ENCODE measurements at regions not wholly inside any gene's neighbourhood (a gene's known extent, or its start where the extent isn't known, plus 50 kb on each side); places are given as distances from the start of the nearest gene placed in this dataset.

- H3K27ac ChIP-seq = no peak overlapping the region
- H3K36me3 ChIP-seq = no peaks in the 10 kb centered on the region
- TF ChIP-seq, protein P1, sequence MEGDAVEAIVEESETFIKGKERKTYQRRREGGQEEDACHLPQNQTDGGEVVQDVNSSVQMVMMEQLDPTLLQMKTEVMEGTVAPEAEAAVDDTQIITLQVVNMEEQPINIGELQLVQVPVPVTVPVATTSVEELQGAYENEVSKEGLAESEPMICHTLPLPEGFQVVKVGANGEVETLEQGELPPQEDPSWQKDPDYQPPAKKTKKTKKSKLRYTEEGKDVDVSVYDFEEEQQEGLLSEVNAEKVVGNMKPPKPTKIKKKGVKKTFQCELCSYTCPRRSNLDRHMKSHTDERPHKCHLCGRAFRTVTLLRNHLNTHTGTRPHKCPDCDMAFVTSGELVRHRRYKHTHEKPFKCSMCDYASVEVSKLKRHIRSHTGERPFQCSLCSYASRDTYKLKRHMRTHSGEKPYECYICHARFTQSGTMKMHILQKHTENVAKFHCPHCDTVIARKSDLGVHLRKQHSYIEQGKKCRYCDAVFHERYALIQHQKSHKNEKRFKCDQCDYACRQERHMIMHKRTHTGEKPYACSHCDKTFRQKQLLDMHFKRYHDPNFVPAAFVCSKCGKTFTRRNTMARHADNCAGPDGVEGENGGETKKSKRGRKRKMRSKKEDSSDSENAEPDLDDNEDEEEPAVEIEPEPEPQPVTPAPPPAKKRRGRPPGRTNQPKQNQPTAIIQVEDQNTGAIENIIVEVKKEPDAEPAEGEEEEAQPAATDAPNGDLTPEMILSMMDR (IDR thresholded peaks at IDR 0.05) = no peak
- TF ChIP-seq POLR2A (IDR thresholded peaks at IDR 0.05) = no peak
- DNase-seq = no peak
- no peaks in the 10 kb centered on the region for H3K27me3 ChIP-seq
- H3K4me1 ChIP-seq = no peaks in the 10 kb centered on the region
- H3K9me3 ChIP-seq = no peaks in the 10 kb centered on the region
- no peak overlapping the region for H3K4me3 ChIP-seq
Observed at GRCh38 chr5:152638996-152639552, 234.0 kb upstream of the NMUR2 start.

DNA sequence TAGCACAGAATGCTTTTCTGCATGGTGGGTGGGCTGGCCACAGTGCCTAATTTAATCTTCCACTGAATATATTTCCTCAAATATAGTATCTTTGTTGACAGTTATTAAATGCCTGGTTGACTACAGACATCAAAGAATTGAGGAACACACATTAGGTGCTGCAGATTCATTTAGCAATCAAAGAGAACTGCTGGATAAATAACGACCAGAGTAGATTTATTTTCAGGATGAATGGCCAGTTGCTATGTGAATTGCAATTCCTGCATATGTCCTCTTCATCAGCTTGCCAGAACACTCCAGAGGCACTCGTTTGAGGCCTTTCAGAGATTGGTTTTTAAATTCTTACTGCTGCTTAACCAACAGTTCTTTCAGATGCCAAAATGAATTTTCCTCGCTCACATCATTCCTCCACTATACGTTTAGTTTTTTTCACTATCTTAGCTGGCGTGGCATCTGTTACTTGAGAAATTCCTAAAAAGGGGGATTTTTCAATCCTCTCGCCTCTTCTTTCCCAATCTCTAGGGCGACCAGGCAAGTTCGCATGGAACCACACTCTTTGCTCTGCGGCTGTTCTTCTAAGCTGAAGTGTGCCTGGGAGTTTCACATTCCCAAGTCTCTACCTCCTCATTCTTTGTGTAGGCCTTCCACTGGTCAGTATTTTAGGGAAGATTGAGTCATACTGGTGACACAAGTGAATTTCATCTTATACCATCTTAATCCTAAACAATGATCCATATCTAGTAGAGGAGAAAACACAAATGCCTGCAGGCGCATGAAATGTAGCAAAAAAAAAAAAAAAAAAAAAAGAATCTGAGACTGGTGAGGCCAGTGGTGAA, 237.1 kb upstream of the NMUR2 start:
- H3K27me3 ChIP-seq = no peaks in the 10 kb centered on the region
- no peak overlapping the region for H3K4me3 ChIP-seq
- no peaks in the 10 kb centered on the region for H3K9me3 ChIP-seq
- H3K4me1 ChIP-seq = no peaks in the 10 kb centered on the region
- H3K36me3 ChIP-seq = no peaks in the 10 kb centered on the region
- TF ChIP-seq POLR2A (IDR thresholded peaks at IDR 0.05) = no peak
- TF ChIP-seq, protein P1 (IDR thresholded peaks at IDR 0.05) = no peak
- DNase-seq = no peak
- H3K27ac ChIP-seq = no peak overlapping the region

DNA sequence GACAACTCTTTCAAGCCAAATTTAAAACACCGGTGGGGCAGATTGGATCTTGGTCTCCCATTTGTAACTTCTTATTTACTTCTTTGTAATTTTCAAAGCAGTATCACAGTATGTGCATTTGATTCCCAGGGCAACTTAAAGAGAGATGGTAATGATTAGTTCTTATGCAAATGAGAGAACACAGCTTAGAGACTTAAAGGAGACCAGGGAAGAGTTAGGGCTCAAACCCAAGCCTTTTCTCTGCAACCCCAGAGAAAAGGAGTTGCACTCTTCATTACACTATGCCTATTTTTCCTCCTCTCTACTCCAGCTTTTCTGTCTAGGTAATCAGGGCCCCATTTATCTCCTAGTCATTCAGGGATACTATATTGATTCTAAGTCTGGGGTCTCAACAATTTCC, 237.8 kb upstream of the NMUR2 start:
- no peaks in the 10 kb centered on the region for H3K9me3 ChIP-seq
- H3K4me3 ChIP-seq = no peak overlapping the region
- H3K27me3 ChIP-seq = no peaks in the 10 kb centered on the region
- TF ChIP-seq, protein P1 (IDR thresholded peaks at IDR 0.05) = no peak
- TF ChIP-seq POLR2A (IDR thresholded peaks at IDR 0.05) = no peak
- no peaks in the 10 kb centered on the region for H3K4me1 ChIP-seq
- DNase-seq = no peak
- H3K36me3 ChIP-seq = no peaks in the 10 kb centered on the region
- no peak overlapping the region for H3K27ac ChIP-seq

GRCh38 chr5:152644029-152644728, 239.1 kb upstream of the NMUR2 start:
- no peak overlapping the region for H3K27ac ChIP-seq
- DNase-seq = no peak

DNA sequence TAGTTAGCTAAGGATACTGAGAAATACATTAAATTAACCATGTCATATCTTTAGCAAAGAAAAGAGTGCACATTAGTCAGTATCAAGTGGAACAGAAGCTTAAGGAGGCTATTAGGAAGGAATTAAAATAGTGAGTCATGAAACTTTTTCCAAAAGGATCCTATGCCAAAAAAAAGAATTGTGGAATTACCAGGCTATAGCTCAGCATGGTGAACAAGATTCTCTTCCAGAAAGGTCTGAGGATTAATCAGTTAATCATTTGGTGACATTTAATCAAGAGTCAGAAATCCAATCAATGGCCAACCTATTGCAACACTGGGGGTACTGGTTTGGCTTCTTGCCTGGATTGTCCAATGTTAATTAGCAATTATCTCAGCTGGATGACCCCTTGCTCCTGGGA, 244.5 kb upstream of the NMUR2 start:
- H3K4me1 ChIP-seq = no peaks in the 10 kb centered on the region
- H3K27ac ChIP-seq = no peak overlapping the region
- no peak overlapping the region for H3K4me3 ChIP-seq
- TF ChIP-seq, protein P1 (IDR thresholded peaks at IDR 0.05) = no peak
- no peak for TF ChIP-seq POLR2A (IDR thresholded peaks at IDR 0.05)
- no peak for DNase-seq
- no peaks in the 10 kb centered on the region for H3K36me3 ChIP-seq
- H3K9me3 ChIP-seq = no peaks in the 10 kb centered on the region
- no peaks in the 10 kb centered on the region for H3K27me3 ChIP-seq

More at GRCh38 chr5:152644029-152644728, 239.1 kb upstream of the NMUR2 start:
- Histone ChIP-seq H3K9me3 (no peaks in the 10 kb centered on the region), H3K4me3 (no peak overlapping the region), H3K27me3 (no peaks in the 10 kb centered on the region), H3K36me3 (no peaks in the 10 kb centered on the region), H3K4me1 (no peaks in the 10 kb centered on the region)
- no peak for TF ChIP-seq POLR2A (IDR thresholded peaks at IDR 0.05)
- TF ChIP-seq, protein P1 (IDR thresholded peaks at IDR 0.05) = no peak

All from Peyer's patch (tissue), 4 donors.